ENCODE measurements at regions not wholly inside any gene's neighbourhood (a gene's known extent, or its start where the extent isn't known, plus 50 kb on each side); places are given as distances from the start of the nearest gene placed in this dataset.
"Not testable (repeated sequence)": the region's sequence is repeated elsewhere in the genome, so short reads cannot be mapped to it uniquely, and the experiment has no call there.

DNA sequence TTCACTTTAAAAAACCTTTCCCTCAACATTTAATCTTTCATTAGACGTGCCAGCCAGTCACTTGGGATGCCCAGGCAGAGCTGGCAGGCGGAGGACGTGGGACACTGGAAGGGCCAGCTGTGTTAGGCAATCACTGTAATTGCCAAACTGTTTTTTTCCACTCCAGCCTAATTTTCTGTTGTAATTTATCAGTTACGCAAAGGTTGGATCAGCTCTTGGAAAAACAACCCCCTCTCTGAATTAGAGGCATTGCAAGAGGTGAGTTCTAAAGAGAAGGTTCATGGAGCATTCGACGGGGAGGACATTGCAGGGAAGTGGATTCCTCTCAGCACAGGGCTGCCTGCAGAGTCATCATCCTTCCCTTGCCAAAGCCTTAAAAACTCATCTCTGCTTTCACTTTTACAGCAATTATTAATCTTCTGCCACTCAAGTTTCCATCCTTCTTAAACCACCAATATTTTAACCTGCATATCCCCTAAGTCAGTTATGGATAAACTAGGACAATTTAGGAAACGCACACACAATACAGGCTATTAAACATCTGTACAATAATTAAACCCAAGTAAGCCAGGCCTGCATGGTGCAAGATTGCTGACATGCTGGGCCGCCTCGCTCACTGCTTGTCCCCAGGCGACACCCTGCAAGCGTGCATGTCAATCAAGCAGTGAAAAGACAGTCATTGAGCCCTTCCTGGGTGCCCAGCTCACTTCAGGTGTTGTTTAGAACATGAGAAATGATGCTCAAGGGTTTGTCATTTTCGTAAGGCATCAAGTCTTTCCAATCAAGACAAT is 272.3 kb upstream of the RNF32 start:
- Histone ChIP-seq H3K4me1 (ENCODE audit: control insufficient read depth in 1 of 2, insufficient read depth in 2 of 2, low read length in 2 of 2) (no peaks in the 10 kb centered on the region), H3K4me3 (ENCODE audit: low read depth in 1 of 2, low read length in 2 of 2) (no peak overlapping the region), H3K27ac (ENCODE audit: low read length) (no peak overlapping the region)

DNA sequence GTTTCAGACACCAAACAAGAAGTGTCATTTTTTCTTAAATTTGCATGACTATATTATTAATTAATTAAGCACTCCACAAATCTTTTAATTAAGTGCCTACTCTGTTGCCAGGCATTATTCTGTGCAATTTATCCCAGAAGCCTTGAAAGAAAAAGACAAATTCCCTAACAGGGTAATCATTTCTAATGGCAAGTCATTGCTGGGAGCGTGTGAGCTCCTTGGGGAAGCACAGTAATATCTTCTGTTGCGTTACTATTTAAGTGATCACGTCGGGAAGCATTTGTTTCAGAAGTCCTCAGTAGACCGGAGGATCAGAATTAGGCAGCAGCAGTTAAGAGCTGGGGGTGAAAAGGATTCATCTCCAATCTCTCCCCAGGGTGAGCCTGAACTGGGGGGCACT is 276.8 kb upstream of the RNF32 start:
- no peak overlapping the region for H3K27ac ChIP-seq (ENCODE audit: low read length)
- no peak overlapping the region for H3K4me3 ChIP-seq (ENCODE audit: low read depth in 1 of 2, low read length in 2 of 2)
- no peaks in the 10 kb centered on the region for H3K4me1 ChIP-seq (ENCODE audit: control insufficient read depth in 1 of 2, insufficient read depth in 2 of 2, low read length in 2 of 2)
- peaks cover 0 to 2% of the 10 kb centered on the region in 2 donors for H3K9me3 ChIP-seq (ENCODE audit: control insufficient read depth in 1 of 2, low read length in 2 of 2)
- no peaks in the 10 kb centered on the region for H3K27me3 ChIP-seq (ENCODE audit: low read depth, low read length)
- H3K36me3 ChIP-seq (ENCODE audit: control insufficient read depth in 1 of 2, insufficient read depth in 2 of 2, low read length in 2 of 2) = no peaks in the 10 kb centered on the region

More for the DNA sequence above, 272.3 kb upstream of the RNF32 start:
- Histone ChIP-seq H3K36me3 (ENCODE audit: control insufficient read depth in 1 of 2, insufficient read depth in 2 of 2, low read length in 2 of 2) (no peaks in the 10 kb centered on the region), H3K9me3 (ENCODE audit: control insufficient read depth in 1 of 2, low read length in 2 of 2) (peaks cover 4 to 8% of the 10 kb centered on the region in 2 donors), H3K27me3 (ENCODE audit: low read depth, low read length) (no peaks in the 10 kb centered on the region)

- no peaks in the 10 kb centered on the region for H3K27me3 ChIP-seq (ENCODE audit: low read depth, low read length)
- H3K27ac ChIP-seq (ENCODE audit: low read length) = no peak overlapping the region
- H3K4me3 ChIP-seq (ENCODE audit: low read depth in 1 of 2, low read length in 2 of 2) = no peak overlapping the region
- no peaks in the 10 kb centered on the region for H3K4me1 ChIP-seq (ENCODE audit: control insufficient read depth in 1 of 2, insufficient read depth in 2 of 2, low read length in 2 of 2)
- H3K9me3 ChIP-seq (ENCODE audit: control insufficient read depth in 1 of 2, low read length in 2 of 2) = no peaks in the 10 kb centered on the region
- no peaks in the 10 kb centered on the region for H3K36me3 ChIP-seq (ENCODE audit: control insufficient read depth in 1 of 2, insufficient read depth in 2 of 2, low read length in 2 of 2)
Measured at GRCh38 chr7:156360835-156361234, 279.7 kb upstream of the RNF32 start.

- Histone ChIP-seq H3K9me3 (ENCODE audit: control insufficient read depth in 1 of 2, low read length in 2 of 2) (no peaks in the 10 kb centered on the region), H3K27ac (ENCODE audit: low read length) (no peak overlapping the region), H3K4me3 (ENCODE audit: low read depth in 1 of 2, low read length in 2 of 2) (no peak overlapping the region), H3K36me3 (ENCODE audit: control insufficient read depth in 1 of 2, insufficient read depth in 2 of 2, low read length in 2 of 2) (no peaks in the 10 kb centered on the region), H3K4me1 (ENCODE audit: control insufficient read depth in 1 of 2, insufficient read depth in 2 of 2, low read length in 2 of 2) (no peaks in the 10 kb centered on the region), H3K27me3 (ENCODE audit: low read depth, low read length) (no peaks in the 10 kb centered on the region)
Measured at GRCh38 chr7:156356551-156356950, 284.0 kb upstream of the RNF32 start.

DNA sequence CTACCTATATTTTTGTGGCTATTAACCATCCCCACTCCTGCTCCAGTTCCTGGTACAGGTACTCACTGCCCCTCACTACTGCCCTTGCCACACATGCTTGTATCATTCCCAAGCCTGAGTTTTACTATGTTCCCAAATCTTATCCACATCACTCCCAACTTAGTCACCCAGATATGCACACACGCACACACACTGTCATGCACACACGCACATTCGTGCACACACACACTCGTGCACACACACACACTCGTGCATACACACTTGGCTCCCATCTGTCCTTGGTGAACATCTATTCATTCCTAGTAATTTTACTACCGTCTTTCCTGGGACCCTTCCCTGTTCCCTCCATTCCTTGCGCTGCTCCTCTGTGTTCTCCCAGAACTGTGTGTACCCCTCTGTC is 287.2 kb upstream of the RNF32 start:
- Histone ChIP-seq H3K27ac (ENCODE audit: low read length) (no peak overlapping the region), H3K27me3 (ENCODE audit: low read depth, low read length) (no peaks in the 10 kb centered on the region), H3K9me3 (ENCODE audit: control insufficient read depth in 1 of 2, low read length in 2 of 2) (no peaks in the 10 kb centered on the region), H3K4me3 (ENCODE audit: low read depth in 1 of 2, low read length in 2 of 2) (no peak overlapping the region), H3K4me1 (ENCODE audit: control insufficient read depth in 1 of 2, insufficient read depth in 2 of 2, low read length in 2 of 2) (no peaks in the 10 kb centered on the region), H3K36me3 (ENCODE audit: control insufficient read depth in 1 of 2, insufficient read depth in 2 of 2, low read length in 2 of 2) (no peaks in the 10 kb centered on the region)

- H3K4me3 ChIP-seq (ENCODE audit: low read depth in 1 of 2, low read length in 2 of 2); H3K4me1 ChIP-seq (ENCODE audit: control insufficient read depth in 1 of 2, insufficient read depth in 2 of 2, low read length in 2 of 2); H3K27me3 ChIP-seq (ENCODE audit: low read depth, low read length); H3K9me3 ChIP-seq (ENCODE audit: control insufficient read depth in 1 of 2, low read length in 2 of 2); H3K36me3 ChIP-seq (ENCODE audit: control insufficient read depth in 1 of 2, insufficient read depth in 2 of 2, low read length in 2 of 2); H3K27ac ChIP-seq (ENCODE audit: low read length): not testable (repeated sequence)
Measured at GRCh38 chr7:156347703-156348248, 292.8 kb upstream of the RNF32 start.

DNA sequence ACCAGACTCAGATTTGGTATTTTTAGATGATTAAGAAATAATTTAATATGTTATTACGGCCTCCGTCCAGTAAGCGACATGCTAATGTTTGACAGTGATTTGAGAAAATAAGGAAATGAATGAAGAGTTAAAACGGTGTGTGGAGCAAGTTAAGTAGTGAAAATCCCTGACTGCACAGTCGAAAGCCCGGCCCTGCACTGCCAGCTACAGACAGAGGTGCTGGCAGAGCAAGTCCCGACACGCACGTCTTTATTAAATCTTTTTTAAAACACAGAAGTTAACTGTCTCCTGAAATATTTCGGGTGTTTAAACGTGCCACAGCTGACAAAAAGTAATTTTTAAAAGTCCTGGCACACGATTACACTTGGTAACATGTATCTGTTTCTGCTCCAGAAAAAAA is 293.4 kb upstream of the RNF32 start:
- H3K27ac ChIP-seq (ENCODE audit: low read length) = no peak overlapping the region
- H3K4me3 ChIP-seq (ENCODE audit: low read depth in 1 of 2, low read length in 2 of 2) = no peak overlapping the region
- no peaks in the 10 kb centered on the region for H3K9me3 ChIP-seq (ENCODE audit: control insufficient read depth in 1 of 2, low read length in 2 of 2)
- H3K36me3 ChIP-seq (ENCODE audit: control insufficient read depth in 1 of 2, insufficient read depth in 2 of 2, low read length in 2 of 2) = no peaks in the 10 kb centered on the region
- no peaks in the 10 kb centered on the region for H3K4me1 ChIP-seq (ENCODE audit: control insufficient read depth in 1 of 2, insufficient read depth in 2 of 2, low read length in 2 of 2)
- no peaks in the 10 kb centered on the region for H3K27me3 ChIP-seq (ENCODE audit: low read depth, low read length)

DNA sequence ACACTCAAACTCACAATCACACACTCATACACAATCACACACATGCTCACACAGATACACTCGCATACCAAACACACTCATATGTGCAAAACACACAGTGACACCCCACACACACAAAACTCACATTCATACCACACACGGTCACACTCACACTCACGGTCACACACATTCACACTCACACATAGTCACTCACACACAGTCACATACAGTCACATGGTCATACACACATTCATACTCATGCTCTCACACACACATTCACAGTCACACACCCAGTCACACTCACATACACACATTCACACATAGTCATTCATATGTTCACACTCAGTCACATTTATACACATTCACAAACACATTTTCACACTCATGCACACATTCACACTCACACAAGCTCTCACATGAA is 296.0 kb upstream of the RNF32 start:
- no peaks in the 10 kb centered on the region for H3K27me3 ChIP-seq (ENCODE audit: low read depth, low read length)
- no peaks in the 10 kb centered on the region for H3K4me1 ChIP-seq (ENCODE audit: control insufficient read depth in 1 of 2, insufficient read depth in 2 of 2, low read length in 2 of 2)

DNA sequence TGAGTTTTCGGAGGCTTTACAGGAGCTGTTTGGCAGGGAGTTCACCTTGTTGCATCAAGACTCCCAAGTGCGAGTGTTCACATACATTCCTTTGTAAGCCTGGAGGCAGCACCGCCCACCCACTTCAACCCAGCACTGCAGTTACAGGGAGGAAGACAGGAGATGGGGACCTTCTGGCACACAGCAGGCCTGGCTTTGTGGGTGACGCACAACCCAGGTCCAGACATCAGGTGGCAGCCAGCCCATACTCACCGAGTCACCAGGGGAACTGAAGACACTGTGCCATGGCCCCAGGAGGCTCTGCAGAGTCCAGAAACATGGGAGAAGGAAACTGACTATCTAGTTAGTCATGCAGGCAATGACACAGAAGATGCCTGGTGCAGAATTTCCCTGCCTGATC is 305.9 kb upstream of the RNF32 start:
- no peaks in the 10 kb centered on the region for H3K4me1 ChIP-seq (ENCODE audit: control insufficient read depth in 1 of 2, insufficient read depth in 2 of 2, low read length in 2 of 2)
- no peak overlapping the region for H3K27ac ChIP-seq (ENCODE audit: low read length)
- peaks cover 0 to 3% of the 10 kb centered on the region in 2 donors for H3K9me3 ChIP-seq (ENCODE audit: control insufficient read depth in 1 of 2, low read length in 2 of 2)
- no peak overlapping the region for H3K4me3 ChIP-seq (ENCODE audit: low read depth in 1 of 2, low read length in 2 of 2)
- H3K27me3 ChIP-seq (ENCODE audit: low read depth, low read length) = no peaks in the 10 kb centered on the region
- H3K36me3 ChIP-seq (ENCODE audit: control insufficient read depth in 1 of 2, insufficient read depth in 2 of 2, low read length in 2 of 2) = no peaks in the 10 kb centered on the region

More for the DNA sequence above, 296.0 kb upstream of the RNF32 start:
- Histone ChIP-seq H3K4me3 (ENCODE audit: low read depth in 1 of 2, low read length in 2 of 2) (no peak overlapping the region), H3K27ac (ENCODE audit: low read length) (no peak overlapping the region), H3K36me3 (ENCODE audit: control insufficient read depth in 1 of 2, insufficient read depth in 2 of 2, low read length in 2 of 2) (no peaks in the 10 kb centered on the region), H3K9me3 (ENCODE audit: control insufficient read depth in 1 of 2, low read length in 2 of 2) (no peaks in the 10 kb centered on the region)

DNA sequence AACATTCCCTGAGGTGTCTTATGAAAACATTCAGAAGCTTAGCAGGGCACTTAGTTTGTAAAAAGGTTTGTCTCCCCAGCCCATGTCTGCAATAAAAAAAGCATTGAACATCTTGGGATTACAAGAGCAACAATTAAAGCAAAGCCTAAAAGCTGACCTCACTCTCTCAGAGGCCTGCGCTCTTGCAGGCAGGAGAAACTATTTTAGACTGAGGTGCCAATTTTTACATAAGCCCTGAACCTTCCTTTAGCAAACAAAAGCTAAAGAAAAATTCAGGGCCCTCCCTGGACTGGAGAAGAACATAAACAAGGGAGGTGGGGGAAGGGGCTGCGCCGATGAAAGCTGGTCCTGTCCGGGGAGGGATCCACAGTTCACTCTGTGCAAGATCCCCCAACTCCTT is 312.7 kb upstream of the RNF32 start:
- Histone ChIP-seq H3K27me3 (ENCODE audit: low read depth, low read length) (no peaks in the 10 kb centered on the region), H3K4me3 (ENCODE audit: low read depth in 1 of 2, low read length in 2 of 2) (no peak overlapping the region), H3K27ac (ENCODE audit: low read length) (no peak overlapping the region), H3K9me3 (ENCODE audit: control insufficient read depth in 1 of 2, low read length in 2 of 2) (peaks cover 0 to 3% of the 10 kb centered on the region in 2 donors), H3K36me3 (ENCODE audit: control insufficient read depth in 1 of 2, insufficient read depth in 2 of 2, low read length in 2 of 2) (no peaks in the 10 kb centered on the region), H3K4me1 (ENCODE audit: control insufficient read depth in 1 of 2, insufficient read depth in 2 of 2, low read length in 2 of 2) (no peaks in the 10 kb centered on the region)

DNA sequence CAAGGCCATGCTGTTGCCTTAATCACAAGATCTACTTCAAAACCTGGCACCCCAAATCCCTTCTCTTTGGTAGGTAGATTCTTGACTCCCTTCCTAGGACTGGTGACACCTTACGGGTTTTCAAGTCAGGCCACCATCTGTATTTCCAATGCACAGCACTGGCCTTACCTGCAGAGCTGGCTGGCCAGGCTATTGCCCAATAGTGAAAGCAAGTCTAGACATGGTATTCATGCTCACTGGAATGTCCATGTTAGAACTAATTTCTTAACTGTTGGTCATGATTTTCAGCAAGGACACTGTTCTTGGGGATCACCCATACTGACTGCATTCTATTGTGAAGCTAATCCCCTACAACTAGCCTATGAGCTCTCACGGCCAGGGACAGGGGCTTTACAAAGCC is 313.1 kb upstream of the RNF32 start:
- H3K4me1 ChIP-seq (ENCODE audit: control insufficient read depth in 1 of 2, insufficient read depth in 2 of 2, low read length in 2 of 2) = no peaks in the 10 kb centered on the region
- no peak overlapping the region for H3K27ac ChIP-seq (ENCODE audit: low read length)
- peaks cover 0 to 3% of the 10 kb centered on the region in 2 donors for H3K9me3 ChIP-seq (ENCODE audit: control insufficient read depth in 1 of 2, low read length in 2 of 2)
- no peaks in the 10 kb centered on the region for H3K27me3 ChIP-seq (ENCODE audit: low read depth, low read length)
- H3K4me3 ChIP-seq (ENCODE audit: low read depth in 1 of 2, low read length in 2 of 2) = no peak overlapping the region
- no peaks in the 10 kb centered on the region for H3K36me3 ChIP-seq (ENCODE audit: control insufficient read depth in 1 of 2, insufficient read depth in 2 of 2, low read length in 2 of 2)

- H3K4me1 ChIP-seq (ENCODE audit: control insufficient read depth in 1 of 2, insufficient read depth in 2 of 2, low read length in 2 of 2) = no peaks in the 10 kb centered on the region
- no peaks in the 10 kb centered on the region for H3K9me3 ChIP-seq (ENCODE audit: control insufficient read depth in 1 of 2, low read length in 2 of 2)
- H3K4me3 ChIP-seq (ENCODE audit: low read depth in 1 of 2, low read length in 2 of 2) = no peak overlapping the region
- no peak overlapping the region for H3K27ac ChIP-seq (ENCODE audit: low read length)
- no peaks in the 10 kb centered on the region for H3K27me3 ChIP-seq (ENCODE audit: low read depth, low read length)
- H3K36me3 ChIP-seq (ENCODE audit: control insufficient read depth in 1 of 2, insufficient read depth in 2 of 2, low read length in 2 of 2) = no peaks in the 10 kb centered on the region
Measured at GRCh38 chr7:156324201-156324600, 316.4 kb upstream of the RNF32 start.
